GM12878 (cell line): ENCODE measurements at regions not wholly inside any gene's neighbourhood (a gene's known extent, or its start where the extent isn't known, plus 50 kb on each side); places are given as distances from the start of the nearest gene placed in this dataset.

Source experiments
- ATAC-seq: fragments of 200-7000 bp; cut with Tn5 transposase; 3 replicates; pipeline ENCODE4 v1.9.1; 2020; ENCODE audit warnings: mild to moderate bottlenecking, moderate library complexity
- BruUV-seq: library from RNA; stranded (reverse); fragments of 400-500 nt; replicated peaks from 2 replicates; lab custom pipeline; 2021; lab: Mats Ljungman, UMichigan
- CTCF ChIA-PET: fragments of 300-600 bp; sonication (Branson Sonifier 250); formaldehyde crosslinking; extraction: SDS; loops from one replicate; lab custom pipeline; 2021; ENCODE audit warnings: inconsistent platforms; lab: Yijun Ruan, JAX
- POLR2A ChIA-PET: fragments of 350-600 bp; formaldehyde crosslinking; extraction: SDS; loops from one replicate; lab custom pipeline; 2021; ENCODE audit warnings: inconsistent platforms; lab: Charles Lee
- RAD21 ChIA-PET: fragments of 300-600 bp; sonication (Branson Sonifier 250); formaldehyde crosslinking; loops from one replicate; lab custom pipeline; 2023; ENCODE audit warnings: antibody characterized with exemption; ENCODE audit not compliant: unreplicated experiment; lab: Charles Lee
- SMC1A ChIA-PET: fragments of 300-600 bp; sonication (Branson Sonifier 250); formaldehyde crosslinking; loops from one replicate; lab custom pipeline; 2023; ENCODE audit not compliant: unreplicated experiment, uncharacterized antibody; lab: Charles Lee
- DNase-seq: peaks from one replicate; pipeline ENCODE4 v3.0.0-alpha.2; 2011; ENCODE audit warnings: low read depth, low spot score
- FAIRE-seq: peaks from 3 replicates; lab custom pipeline; 2011; peaks lifted over from hg19 to GRCh38; lab: Jason Lieb, UNC
- H2AFZ ChIP-seq: 2 replicates; pipeline ENCODE4 v1.6.0; 2011; ENCODE audit warnings: low read depth, low read length, control low read depth; ENCODE audit not compliant: control insufficient read depth
- H3K27ac ChIP-seq: 2 replicates; pipeline ENCODE4 v1.5.1; 2011; ENCODE audit warnings: control low read depth; ENCODE audit not compliant: control insufficient read depth, insufficient read depth
- H3K27me3 ChIP-seq, 2 experiments: replicated peaks in 1 of 2; 2 replicates each; pipeline versions ENCODE4 v1.6.0 to v1.6.1; 2011; ENCODE audit warnings: low read length in 1 of 2; ENCODE audit not compliant: control insufficient read depth in 2 of 2, insufficient read depth in 2 of 2
- H3K36me3 ChIP-seq, 2 experiments: 2 replicates each; pipeline ENCODE4 v1.5.1; 2011; ENCODE audit warnings: low read length in 1 of 2; ENCODE audit not compliant: control insufficient read depth in 2 of 2, insufficient read depth in 2 of 2
- H3K4me1 ChIP-seq: 2 replicates; pipeline ENCODE4 v1.6.1; 2011; ENCODE audit warnings: mild to moderate bottlenecking, low read length, moderate library complexity, mixed read lengths; ENCODE audit not compliant: control insufficient read depth, insufficient read depth
- H3K4me2 ChIP-seq: 2 replicates; pipeline ENCODE4 v1.6.0; 2011; ENCODE audit warnings: control low read depth; ENCODE audit not compliant: control insufficient read depth, insufficient read depth
- H3K4me3 ChIP-seq: fragments of 200-600 bp; sonication (generic); 2 replicates; pipeline ENCODE4 v1.5.1; 2016
- H3K79me2 ChIP-seq: 2 replicates; pipeline ENCODE4 v1.6.0; 2011; ENCODE audit warnings: low read length; ENCODE audit not compliant: control insufficient read depth, insufficient read depth
- H3K9ac ChIP-seq: 2 replicates; pipeline ENCODE4 v1.8.0; 2011; ENCODE audit warnings: low read length, control low read depth, mixed read lengths; ENCODE audit not compliant: control insufficient read depth, insufficient read depth
- H3K9me3 ChIP-seq: replicated peaks from 3 replicates; pipeline ENCODE4 v1.5.1; 2011; ENCODE audit warnings: mild to moderate bottlenecking, low read length; ENCODE audit not compliant: control insufficient read depth, insufficient read depth
- H4K20me1 ChIP-seq: 2 replicates; pipeline ENCODE4 v1.6.0; 2011; ENCODE audit not compliant: control insufficient read depth, insufficient read depth
- ASH2L ChIP-seq: fragments of 300-600, 200-600 bp; sonication (generic); IDR thresholded peaks from 2 replicates; pipeline ENCODE4 v1.6.1; 2017; ENCODE audit warnings: low read depth, mild to moderate bottlenecking, borderline replicate concordance
- BCL3 ChIP-seq: IDR thresholded peaks from 2 replicates; pipeline ENCODE4 v1.6.1; 2011; ENCODE audit warnings: borderline replicate concordance, low read depth, mild to moderate bottlenecking, moderate library complexity, low read length; ENCODE audit not compliant: insufficient read depth, poor library complexity, severe bottlenecking
- BRCA1 ChIP-seq: IDR thresholded peaks from 2 replicates; pipeline ENCODE4 v1.6.1; 2011; ENCODE audit warnings: low read depth, low read length, improper control_type of control experiment
- CBFB ChIP-seq: IDR thresholded peaks from 2 replicates; pipeline ENCODE4 v1.6.1; 2016; ENCODE audit warnings: antibody characterized with exemption, low read depth
- DPF2 ChIP-seq: fragments of 450-650 bp; IDR thresholded peaks from 2 replicates; pipeline ENCODE4 v1.6.1; 2017; ENCODE audit warnings: mild to moderate bottlenecking
- EGR1 ChIP-seq, 2 experiments: IDR thresholded peaks; 1 replicate in 1 of 2; 2 replicates in 1 of 2; pipeline ENCODE4 v1.6.1; 2011 to 2012; ENCODE audit warnings: low read depth in 2 of 2, low read length in 2 of 2, borderline replicate concordance in 1 of 2, mild to moderate bottlenecking in 1 of 2, moderate library complexity in 1 of 2
- FOS ChIP-seq: IDR thresholded peaks from 3 replicates; pipeline ENCODE4 v1.6.1; 2011; ENCODE audit warnings: borderline replicate concordance; ENCODE audit not compliant: insufficient read length; ENCODE audit errors: extremely low read depth
- LARP7 ChIP-seq: fragments of 450-650 bp; IDR thresholded peaks from 2 replicates; pipeline ENCODE4 v1.6.1; 2017; ENCODE audit warnings: mild to moderate bottlenecking
- MYC ChIP-seq: IDR thresholded peaks from 2 replicates; pipeline ENCODE4 v1.6.1; 2011; ENCODE audit warnings: mild to moderate bottlenecking, low read length, moderate library complexity, inconsistent platforms; ENCODE audit not compliant: insufficient read depth, insufficient replicate concordance, insufficient read length, severe bottlenecking
- POLR2A ChIP-seq: IDR thresholded peaks from 2 replicates; pipeline ENCODE4 v1.6.1; 2011; ENCODE audit warnings: low read depth, mild to moderate bottlenecking, low read length
- POLR2AphosphoS5 ChIP-seq: IDR thresholded peaks from 2 replicates; pipeline ENCODE4 v1.6.1; 2011; ENCODE audit warnings: mild to moderate bottlenecking, low read length, inconsistent platforms
- RAD21 ChIP-seq: IDR thresholded peaks from 2 replicates; pipeline ENCODE4 v1.6.1; 2011; ENCODE audit warnings: mild to moderate bottlenecking, low read depth, low read length, moderate library complexity; ENCODE audit not compliant: insufficient read depth
- RB1 ChIP-seq: fragments of 450-650 bp; formaldehyde crosslinking; IDR thresholded peaks from 2 replicates; pipeline ENCODE4 v1.6.1; 2017; ENCODE audit warnings: mild to moderate bottlenecking, borderline replicate concordance
- RBBP5 ChIP-seq: fragments of 200-600 bp; sonication (generic); conservative IDR thresholded peaks from 2 replicates; pipeline ENCODE4 v1.6.1; 2016
- RCOR1 ChIP-seq: conservative IDR thresholded peaks from 2 replicates; pipeline ENCODE4 v1.6.1; 2012; ENCODE audit warnings: low read depth, low read length, improper control_type of control experiment
- SMARCA5 ChIP-seq: fragments of 450-650 bp; IDR thresholded peaks from 2 replicates; pipeline ENCODE4 v1.6.1; 2017; ENCODE audit warnings: mild to moderate bottlenecking
- SPI1 ChIP-seq: IDR thresholded peaks from 2 replicates; pipeline ENCODE4 v1.6.1; 2011; ENCODE audit warnings: low read depth, mild to moderate bottlenecking, low read length, moderate library complexity, borderline replicate concordance; ENCODE audit not compliant: insufficient read depth
- SREBF1 ChIP-seq: IDR thresholded peaks from 2 replicates; pipeline ENCODE4 v1.6.1; 2012; ENCODE audit warnings: mild to moderate bottlenecking, low read length
- SUPT20H ChIP-seq: IDR thresholded peaks from 2 replicates; pipeline ENCODE4 v1.6.1; 2011; ENCODE audit warnings: low read depth, mild to moderate bottlenecking, low read length, moderate library complexity, borderline replicate concordance; ENCODE audit not compliant: control insufficient read depth
- TCF12 ChIP-seq: IDR thresholded peaks from 2 replicates; pipeline ENCODE4 v1.6.1; 2011; ENCODE audit warnings: low read depth, mild to moderate bottlenecking, low read length
- ZSCAN29 ChIP-seq: fragments of 450-650 bp; IDR thresholded peaks from 2 replicates; pipeline ENCODE4 v1.6.1; 2017; ENCODE audit warnings: mild to moderate bottlenecking, moderate library complexity
- WGBS: methylation state at CpG from one replicate; pipeline ENCODE4 v1.1.6; 2016; ENCODE audit warnings: low lambda C conversion rate; ENCODE audit not compliant: insufficient replicate concordance, insufficient coverage; ENCODE audit errors: missing lambda C conversion rate; 5-methylcytosine and 5-hydroxymethylcytosine counted together
- in situ Hi-C: fragments of 300-500 bp; cut with MboI; formaldehyde crosslinking; loops from 9 replicates; pipeline ENCODE4 v1.14.3; 2018; ENCODE audit warnings: mixed read lengths
- intact Hi-C: fragments of 100-400 bp; cut with micrococcal nuclease; formaldehyde crosslinking; loops from one replicate; pipeline ENCODE4 v1.14.2; 2022; ENCODE audit not compliant: unreplicated experiment
- TF ChIP-seq, protein P1 (sequence below): fragments of 450-650 bp; IDR thresholded peaks from 2 replicates; pipeline ENCODE4 v1.6.1; 2017; ENCODE audit warnings: low read depth, mild to moderate bottlenecking, moderate library complexity

DNA sequence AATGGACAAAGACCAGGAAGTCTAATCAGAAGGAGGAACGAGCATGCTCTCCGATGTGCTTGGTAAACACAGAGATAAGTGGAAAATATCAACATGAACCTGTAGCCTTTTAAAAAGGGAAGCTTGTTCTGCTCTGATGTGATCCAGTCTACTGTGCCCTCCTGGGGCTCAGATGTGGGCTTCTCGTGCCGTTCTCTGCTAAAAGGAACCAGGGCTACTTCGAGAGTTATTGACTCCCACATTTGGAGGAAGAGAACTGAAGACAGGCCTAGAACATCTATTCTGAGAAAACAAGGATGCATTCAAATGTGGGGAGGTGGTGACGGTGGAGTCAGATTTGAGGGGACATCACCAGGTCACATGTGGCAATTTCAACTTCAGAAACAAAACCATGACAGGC, 325.4 kb downstream of the GLRX3 start (continued):
- TF ChIP-seq, protein P1, sequence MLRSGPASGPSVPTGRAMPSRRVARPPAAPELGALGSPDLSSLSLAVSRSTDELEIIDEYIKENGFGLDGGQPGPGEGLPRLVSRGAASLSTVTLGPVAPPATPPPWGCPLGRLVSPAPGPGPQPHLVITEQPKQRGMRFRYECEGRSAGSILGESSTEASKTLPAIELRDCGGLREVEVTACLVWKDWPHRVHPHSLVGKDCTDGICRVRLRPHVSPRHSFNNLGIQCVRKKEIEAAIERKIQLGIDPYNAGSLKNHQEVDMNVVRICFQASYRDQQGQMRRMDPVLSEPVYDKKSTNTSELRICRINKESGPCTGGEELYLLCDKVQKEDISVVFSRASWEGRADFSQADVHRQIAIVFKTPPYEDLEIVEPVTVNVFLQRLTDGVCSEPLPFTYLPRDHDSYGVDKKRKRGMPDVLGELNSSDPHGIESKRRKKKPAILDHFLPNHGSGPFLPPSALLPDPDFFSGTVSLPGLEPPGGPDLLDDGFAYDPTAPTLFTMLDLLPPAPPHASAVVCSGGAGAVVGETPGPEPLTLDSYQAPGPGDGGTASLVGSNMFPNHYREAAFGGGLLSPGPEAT: no peak
- TF ChIP-seq RB1 (no peak), POLR2A (no peak), LARP7 (no peak), RAD21 (no peak), FOS (no peak), ASH2L (no peak)

- H3K4me1 ChIP-seq: no peaks in the 10 kb centered on the region
- H3K9ac ChIP-seq: no peak overlapping the region
- no peak overlapping the region for H2AFZ ChIP-seq
- ChIA-PET SMC1A (no interaction called here), CTCF (no interaction called here), RAD21 (no interaction called here), POLR2A (no interaction called here)
- H3K4me3 ChIP-seq: no peak overlapping the region
- no peak for FAIRE-seq
- no peaks in the 10 kb centered on the region for H3K36me3 ChIP-seq
- no peaks in the 10 kb centered on the region for H3K79me2 ChIP-seq
- no TSS peak for BruUV-seq
- WGBS: 38% methylated on average over 6 of the region's 6 CpGs
- intact Hi-C loops (no loop called here), in situ Hi-C loops (no loop called here)
- no peak overlapping the region for H3K4me2 ChIP-seq
- no peaks in the 10 kb centered on the region for H3K27me3 ChIP-seq
- H4K20me1 ChIP-seq: no peaks in the 10 kb centered on the region
- no peak for DNase-seq
- no peak overlapping the region for H3K27ac ChIP-seq
- no peak for ATAC-seq
- no peaks in the 10 kb centered on the region for H3K9me3 ChIP-seq
- TF ChIP-seq POLR2AphosphoS5 (no peak), BRCA1 (no peak), CBFB (no peak), ZSCAN29 (no peak), POLR2A (no peak), SPI1 (no peak), TCF12 (no peak), RCOR1 (no peak), BCL3 (no peak), SMARCA5 (no peak), SUPT20H (no peak), MYC (no peak), DPF2 (no peak), RAD21 (no peak), SREBF1 (no peak), EGR1 (IDR thresholded peaks at IDR 0.05; ENCODE audit: borderline replicate concordance in 1 of 2, low read depth in 2 of 2, low read length in 2 of 2) (no peak), RBBP5 (no peak)
Measured at GRCh38 chr10:130463104-130463875, 327.1 kb downstream of the GLRX3 start.
